Activated CD8-positive, alpha-beta T cell treated with anti-CD3 and anti-CD28 coated beads for 36 hours (primary cell): ENCODE measurements at regions not wholly inside any gene's neighbourhood (a gene's known extent, or its start where the extent isn't known, plus 50 kb on each side); places are given as distances from the start of the nearest gene placed in this dataset.

ENCODE experiments used
- ATAC-seq: fragments of 200-7000 bp; cut with Tn5 transposase; one replicate; pipeline ENCODE4 v1.10.0; 2021; ENCODE audit warnings: mild to moderate bottlenecking, moderate library complexity
- CTCF ChIA-PET: fragments of 350-600 bp; sonication (Branson Sonifier 250); formaldehyde crosslinking; loops from one replicate; lab custom pipeline; 2021; ENCODE audit warnings: antibody characterized with exemption; lab: Charles Lee
- POLR2A ChIA-PET: fragments of 350-600 bp; sonication (Branson Sonifier 250); formaldehyde crosslinking; loops from one replicate; lab custom pipeline; 2021; ENCODE audit warnings: antibody characterized with exemption; lab: Charles Lee
- DNase-seq: peaks from one replicate; pipeline ENCODE4 v3.0.0-alpha.2; 2020
- H3K27ac Mint-ChIP-seq: one replicate; pipeline ENCODE4 v1.8.0; 2021; ENCODE audit warnings: mild to moderate bottlenecking, mixed read lengths
- H3K27me3 Mint-ChIP-seq: one replicate; pipeline ENCODE4 v1.8.0; 2021; ENCODE audit warnings: mixed read lengths
- H3K36me3 Mint-ChIP-seq: one replicate; pipeline ENCODE4 v1.8.0; 2021; ENCODE audit warnings: low read depth, mixed read lengths
- H3K4me1 Mint-ChIP-seq: one replicate; pipeline ENCODE4 v1.8.0; 2021; ENCODE audit warnings: low read depth, mixed read lengths
- H3K4me3 Mint-ChIP-seq: one replicate; pipeline ENCODE4 v1.8.0; 2021; ENCODE audit warnings: mild to moderate bottlenecking, moderate library complexity, mixed read lengths
- H3K9me3 Mint-ChIP-seq: one replicate; pipeline ENCODE4 v1.8.0; 2021; ENCODE audit warnings: mixed read lengths
- CTCF ChIP-seq: fragments of 200-600 bp; IDR thresholded peaks from one replicate; pipeline ENCODE4 v1.8.0; 2022; ENCODE audit warnings: antibody characterized with exemption, mild to moderate bottlenecking
- intact Hi-C: fragments of 100-400 bp; cut with micrococcal nuclease; formaldehyde crosslinking; loops from one replicate; pipeline ENCODE4 v1.10.0; 2022

DNA sequence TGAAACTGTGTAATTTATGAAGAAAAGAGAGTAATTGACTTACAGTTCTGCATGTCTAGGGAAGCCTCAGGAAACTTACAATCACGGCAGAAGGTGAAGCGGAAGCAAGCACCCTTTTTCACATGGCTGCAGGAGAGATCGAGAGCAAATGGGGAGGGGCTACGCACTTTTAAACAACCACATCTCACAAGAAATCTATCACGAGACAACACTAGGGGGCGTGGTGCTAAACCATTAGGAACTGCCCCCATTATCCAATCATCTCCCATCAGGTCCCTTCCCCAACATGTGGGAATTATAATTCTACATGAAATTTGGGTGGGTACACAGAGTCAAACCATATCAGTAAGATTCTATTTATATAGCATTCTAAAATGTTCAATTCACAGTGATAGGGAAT lies 114.8 kb upstream of the TRPC4 start:
- ATAC-seq (no peak), DNase-seq (no peak)
- no peak overlapping the region for H3K27ac Mint-ChIP-seq
- H3K27me3 Mint-ChIP-seq, result no peaks in the 10 kb centered on the region
- POLR2A ChIA-PET, result no interaction called here
- TF ChIP-seq CTCF, result no peak
- peaks cover 1% of the 10 kb centered on the region for H3K9me3 Mint-ChIP-seq
- intact Hi-C loops, result no loop called here
- H3K36me3 Mint-ChIP-seq, result no peaks in the 10 kb centered on the region
- H3K4me1 Mint-ChIP-seq, result no peaks in the 10 kb centered on the region
- H3K4me3 Mint-ChIP-seq, result no peak overlapping the region
- CTCF ChIA-PET, result no interaction called here

DNA sequence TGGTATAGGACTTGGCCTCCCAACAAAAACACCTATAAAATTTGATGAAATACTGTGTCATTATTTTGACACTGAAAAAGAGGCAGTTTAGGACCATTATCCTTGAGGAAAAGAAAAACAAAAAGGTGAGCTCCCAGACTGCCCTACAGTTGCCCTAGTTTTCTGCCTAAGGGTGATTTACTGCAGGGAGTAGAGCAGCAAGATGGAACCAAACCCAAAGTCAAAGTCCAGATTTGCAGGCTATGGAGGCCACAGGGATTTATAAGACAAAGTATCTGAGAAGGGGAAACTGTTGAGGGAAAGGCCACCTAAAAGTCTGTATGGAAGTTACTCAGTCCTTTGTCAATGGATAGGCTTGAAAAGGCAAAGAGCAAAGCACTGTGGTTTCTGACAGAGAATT lies 112.4 kb upstream of the TRPC4 start:
- intact Hi-C loops, result no loop called here
- peaks cover 1% of the 10 kb centered on the region for H3K9me3 Mint-ChIP-seq
- no peaks in the 10 kb centered on the region for H3K36me3 Mint-ChIP-seq
- CTCF ChIA-PET, result no interaction called here
- no peak for TF ChIP-seq CTCF
- no peak for ATAC-seq
- H3K4me3 Mint-ChIP-seq, result no peak overlapping the region
- no peak for DNase-seq
- H3K4me1 Mint-ChIP-seq, result no peaks in the 10 kb centered on the region
- POLR2A ChIA-PET, result no interaction called here
- no peaks in the 10 kb centered on the region for H3K27me3 Mint-ChIP-seq
- no peak overlapping the region for H3K27ac Mint-ChIP-seq

DNA sequence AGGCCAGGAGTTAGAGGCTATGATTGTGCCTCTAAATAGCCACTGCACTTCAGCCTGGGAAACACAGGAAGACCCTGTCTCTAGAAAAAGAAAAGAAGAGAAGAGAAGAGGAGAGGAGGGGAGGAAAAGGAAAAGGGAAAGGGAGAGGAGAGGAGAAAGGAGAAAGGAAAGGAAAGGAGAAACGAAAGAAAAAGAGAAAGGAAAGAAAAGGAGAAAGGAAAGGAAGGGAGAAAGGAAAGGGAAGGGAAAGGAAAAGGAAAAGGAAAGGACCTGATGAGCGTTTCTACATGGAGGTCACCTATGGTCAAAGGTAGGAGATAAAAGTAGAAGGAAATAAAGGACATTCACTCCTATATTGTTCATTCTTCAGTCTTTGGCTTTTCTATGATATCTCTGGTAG lies 109.1 kb upstream of the TRPC4 start:
- no peak overlapping the region for H3K4me3 Mint-ChIP-seq
- no peaks in the 10 kb centered on the region for H3K36me3 Mint-ChIP-seq
- H3K9me3 Mint-ChIP-seq, result no peaks in the 10 kb centered on the region
- no peaks in the 10 kb centered on the region for H3K4me1 Mint-ChIP-seq
- no peak for ATAC-seq
- POLR2A ChIA-PET, result no interaction called here
- no peaks in the 10 kb centered on the region for H3K27me3 Mint-ChIP-seq
- CTCF ChIA-PET, result interaction anchor here (1.2 kb wide), 1 partner anchor 11 kb away, joined by 3 read pairs; no protein-coding TSS in a partner anchor
- no peak overlapping the region for H3K27ac Mint-ChIP-seq
- DNase-seq, result no peak
- intact Hi-C loops, result no loop called here
- no peak for TF ChIP-seq CTCF

DNA sequence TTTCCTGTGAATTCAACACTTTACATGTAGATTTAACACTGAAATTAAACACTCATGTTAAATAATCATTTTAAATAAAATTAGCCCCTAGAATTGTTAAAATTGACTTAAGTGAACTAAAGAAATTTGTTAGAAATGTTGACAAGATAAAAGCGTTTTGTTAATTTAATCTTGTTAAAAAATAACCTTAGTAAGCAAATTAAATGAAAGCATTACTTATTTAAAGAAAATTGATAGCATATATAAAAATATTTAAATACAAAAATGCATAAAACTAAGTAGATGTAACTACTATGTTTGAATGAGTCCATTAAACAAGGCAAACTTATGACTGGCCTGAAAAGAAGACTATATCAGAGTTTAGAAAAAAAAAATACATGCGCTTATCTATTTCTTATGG lies 99.0 kb upstream of the TRPC4 start:
- POLR2A ChIA-PET, result no interaction called here
- Mint-ChIP-seq H3K27me3 (no peaks in the 10 kb centered on the region), H3K4me1 (no peaks in the 10 kb centered on the region), H3K36me3 (no peaks in the 10 kb centered on the region), H3K27ac (no peak overlapping the region), H3K9me3 (no peaks in the 10 kb centered on the region), H3K4me3 (no peak overlapping the region)
- no peak for TF ChIP-seq CTCF
- DNase-seq (no peak), ATAC-seq (no peak)
- intact Hi-C loops, result no loop called here
- CTCF ChIA-PET, result no interaction called here

- POLR2A ChIA-PET, result no interaction called here
- DNase-seq, result no peak
- no peak for ATAC-seq
- H3K4me1 Mint-ChIP-seq, result no peaks in the 10 kb centered on the region
- no peak for TF ChIP-seq CTCF
- no peak overlapping the region for H3K4me3 Mint-ChIP-seq
- CTCF ChIA-PET, result no interaction called here
- intact Hi-C loops, result no loop called here
- no peak overlapping the region for H3K27ac Mint-ChIP-seq
- no peaks in the 10 kb centered on the region for H3K36me3 Mint-ChIP-seq
- H3K9me3 Mint-ChIP-seq, result peaks cover 5% of the 10 kb centered on the region
- no peaks in the 10 kb centered on the region for H3K27me3 Mint-ChIP-seq
Observed at GRCh38 chr13:37966266-37966665, 96.7 kb upstream of the TRPC4 start.
